ENCODE measurements at regions not wholly inside any gene's neighbourhood (a gene's known extent, or its start where the extent isn't known, plus 50 kb on each side); places are given as distances from the start of the nearest gene placed in this dataset.

DNA sequence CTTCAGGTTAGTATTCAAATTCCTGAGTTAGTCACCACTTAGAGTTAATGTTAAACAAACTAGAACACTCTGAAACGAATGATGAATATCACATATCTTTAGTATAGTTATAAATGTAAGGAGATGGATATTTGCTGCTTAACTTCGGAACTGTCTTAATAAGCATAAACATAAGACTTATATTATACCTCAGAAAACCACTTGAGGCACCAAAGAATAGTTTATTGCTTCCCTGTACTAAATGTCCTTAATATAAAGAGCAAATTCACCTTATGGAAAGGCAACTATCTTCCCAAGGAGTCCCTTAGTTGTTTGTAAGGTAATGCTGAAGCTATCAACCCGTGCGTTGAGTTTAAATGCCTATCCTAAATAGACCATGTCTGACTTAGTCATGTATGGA, 300.0 kb upstream of the ADAMTSL1 start:
- no peaks in the 10 kb centered on the region for H3K27me3 Mint-ChIP-seq (ENCODE audit: low read depth)
- POLR2A ChIA-PET: no interaction called here
- no peak overlapping the region for H3K4me3 Mint-ChIP-seq
- DNase-seq (ENCODE audit: low spot score): no peak
- H3K9me3 Mint-ChIP-seq: peaks cover 26% of the 10 kb centered on the region
- ATAC-seq: no peak
- TF ChIP-seq, protein P1, sequence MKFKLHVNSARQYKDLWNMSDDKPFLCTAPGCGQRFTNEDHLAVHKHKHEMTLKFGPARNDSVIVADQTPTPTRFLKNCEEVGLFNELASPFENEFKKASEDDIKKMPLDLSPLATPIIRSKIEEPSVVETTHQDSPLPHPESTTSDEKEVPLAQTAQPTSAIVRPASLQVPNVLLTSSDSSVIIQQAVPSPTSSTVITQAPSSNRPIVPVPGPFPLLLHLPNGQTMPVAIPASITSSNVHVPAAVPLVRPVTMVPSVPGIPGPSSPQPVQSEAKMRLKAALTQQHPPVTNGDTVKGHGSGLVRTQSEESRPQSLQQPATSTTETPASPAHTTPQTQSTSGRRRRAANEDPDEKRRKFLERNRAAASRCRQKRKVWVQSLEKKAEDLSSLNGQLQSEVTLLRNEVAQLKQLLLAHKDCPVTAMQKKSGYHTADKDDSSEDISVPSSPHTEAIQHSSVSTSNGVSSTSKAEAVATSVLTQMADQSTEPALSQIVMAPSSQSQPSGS (CRISPR knock-in tag; IDR thresholded peaks at IDR 0.05; ENCODE audit: borderline replicate concordance, low read depth): no peak
- no peak for TF ChIP-seq SMAD3 (CRISPR knock-in tag; IDR thresholded peaks at IDR 0.05; ENCODE audit: borderline replicate concordance)
- no peak for TF ChIP-seq GRHL2 (CRISPR knock-in tag; IDR thresholded peaks at IDR 0.05; ENCODE audit: insufficient replicate concordance, severe bottlenecking)
- TF ChIP-seq, protein P2, sequence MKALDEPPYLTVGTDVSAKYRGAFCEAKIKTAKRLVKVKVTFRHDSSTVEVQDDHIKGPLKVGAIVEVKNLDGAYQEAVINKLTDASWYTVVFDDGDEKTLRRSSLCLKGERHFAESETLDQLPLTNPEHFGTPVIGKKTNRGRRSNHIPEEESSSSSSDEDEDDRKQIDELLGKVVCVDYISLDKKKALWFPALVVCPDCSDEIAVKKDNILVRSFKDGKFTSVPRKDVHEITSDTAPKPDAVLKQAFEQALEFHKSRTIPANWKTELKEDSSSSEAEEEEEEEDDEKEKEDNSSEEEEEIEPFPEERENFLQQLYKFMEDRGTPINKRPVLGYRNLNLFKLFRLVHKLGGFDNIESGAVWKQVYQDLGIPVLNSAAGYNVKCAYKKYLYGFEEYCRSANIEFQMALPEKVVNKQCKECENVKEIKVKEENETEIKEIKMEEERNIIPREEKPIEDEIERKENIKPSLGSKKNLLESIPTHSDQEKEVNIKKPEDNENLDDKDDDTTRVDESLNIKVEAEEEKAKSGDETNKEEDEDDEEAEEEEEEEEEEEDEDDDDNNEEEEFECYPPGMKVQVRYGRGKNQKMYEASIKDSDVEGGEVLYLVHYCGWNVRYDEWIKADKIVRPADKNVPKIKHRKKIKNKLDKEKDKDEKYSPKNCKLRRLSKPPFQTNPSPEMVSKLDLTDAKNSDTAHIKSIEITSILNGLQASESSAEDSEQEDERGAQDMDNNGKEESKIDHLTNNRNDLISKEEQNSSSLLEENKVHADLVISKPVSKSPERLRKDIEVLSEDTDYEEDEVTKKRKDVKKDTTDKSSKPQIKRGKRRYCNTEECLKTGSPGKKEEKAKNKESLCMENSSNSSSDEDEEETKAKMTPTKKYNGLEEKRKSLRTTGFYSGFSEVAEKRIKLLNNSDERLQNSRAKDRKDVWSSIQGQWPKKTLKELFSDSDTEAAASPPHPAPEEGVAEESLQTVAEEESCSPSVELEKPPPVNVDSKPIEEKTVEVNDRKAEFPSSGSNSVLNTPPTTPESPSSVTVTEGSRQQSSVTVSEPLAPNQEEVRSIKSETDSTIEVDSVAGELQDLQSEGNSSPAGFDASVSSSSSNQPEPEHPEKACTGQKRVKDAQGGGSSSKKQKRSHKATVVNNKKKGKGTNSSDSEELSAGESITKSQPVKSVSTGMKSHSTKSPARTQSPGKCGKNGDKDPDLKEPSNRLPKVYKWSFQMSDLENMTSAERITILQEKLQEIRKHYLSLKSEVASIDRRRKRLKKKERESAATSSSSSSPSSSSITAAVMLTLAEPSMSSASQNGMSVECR (CRISPR knock-in tag; IDR thresholded peaks at IDR 0.05; ENCODE audit: borderline replicate concordance): no peak
- TF ChIP-seq, protein P3, sequence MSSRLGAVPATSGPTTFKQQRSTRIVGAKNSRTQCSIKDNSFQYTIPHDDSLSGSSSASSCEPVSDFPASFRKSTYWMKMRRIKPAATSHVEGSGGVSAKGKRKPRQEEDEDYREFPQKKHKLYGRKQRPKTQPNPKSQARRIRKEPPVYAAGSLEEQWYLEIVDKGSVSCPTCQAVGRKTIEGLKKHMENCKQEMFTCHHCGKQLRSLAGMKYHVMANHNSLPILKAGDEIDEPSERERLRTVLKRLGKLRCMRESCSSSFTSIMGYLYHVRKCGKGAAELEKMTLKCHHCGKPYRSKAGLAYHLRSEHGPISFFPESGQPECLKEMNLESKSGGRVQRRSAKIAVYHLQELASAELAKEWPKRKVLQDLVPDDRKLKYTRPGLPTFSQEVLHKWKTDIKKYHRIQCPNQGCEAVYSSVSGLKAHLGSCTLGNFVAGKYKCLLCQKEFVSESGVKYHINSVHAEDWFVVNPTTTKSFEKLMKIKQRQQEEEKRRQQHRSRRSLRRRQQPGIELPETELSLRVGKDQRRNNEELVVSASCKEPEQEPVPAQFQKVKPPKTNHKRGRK (CRISPR knock-in tag; IDR thresholded peaks at IDR 0.05; ENCODE audit: borderline replicate concordance): no peak
- no peak for TF ChIP-seq TEAD4 (CRISPR knock-in tag; IDR thresholded peaks at IDR 0.05)
- TF ChIP-seq ZNF121 (CRISPR knock-in tag; IDR thresholded peaks at IDR 0.05): no peak
- TF ChIP-seq ETV6 (CRISPR knock-in tag; IDR thresholded peaks at IDR 0.05): no peak
- no peak overlapping the region for H3K27ac Mint-ChIP-seq
- no peaks in the 10 kb centered on the region for H3K4me1 Mint-ChIP-seq
- H3K36me3 Mint-ChIP-seq: peaks cover 9% of the 10 kb centered on the region
- CTCF ChIA-PET: no interaction called here

DNA sequence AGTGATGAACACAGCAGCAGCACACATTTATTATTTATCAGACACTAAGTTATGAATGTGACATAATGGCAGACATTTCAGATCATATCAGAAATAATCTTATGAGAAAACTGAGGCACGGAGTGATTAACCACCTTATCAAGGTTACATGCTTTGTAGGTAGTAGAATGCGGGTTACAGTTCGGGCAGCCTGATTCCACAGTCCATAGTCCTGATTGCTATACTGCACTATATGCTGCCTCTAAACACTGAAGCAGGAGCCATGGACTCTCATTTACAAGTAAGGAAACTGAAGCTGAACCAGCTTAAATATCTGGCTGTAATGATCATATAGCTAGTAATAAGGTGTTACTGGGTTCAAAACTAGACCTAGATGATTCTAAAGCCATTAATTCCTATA, 291.3 kb upstream of the ADAMTSL1 start:
- no peak overlapping the region for H3K4me3 Mint-ChIP-seq
- H3K9me3 Mint-ChIP-seq: peaks cover 14% of the 10 kb centered on the region
- peaks cover 10% of the 10 kb centered on the region for H3K36me3 Mint-ChIP-seq
- ATAC-seq (no peak), DNase-seq (ENCODE audit: low spot score) (no peak)
- H3K4me1 Mint-ChIP-seq: peaks cover 6% of the 10 kb centered on the region
- CTCF ChIA-PET: no interaction called here
- POLR2A ChIA-PET: no interaction called here
- no peaks in the 10 kb centered on the region for H3K27me3 Mint-ChIP-seq (ENCODE audit: low read depth)
- no peak overlapping the region for H3K27ac Mint-ChIP-seq
- no peak for TF ChIP-seq ATF1 (CRISPR knock-in tag; IDR thresholded peaks at IDR 0.05)
- no peak for TF ChIP-seq GTF2I (CRISPR knock-in tag; conservative IDR thresholded peaks at IDR 0.05)
- no peak for TF ChIP-seq ZNF219 (CRISPR knock-in tag; IDR thresholded peaks at IDR 0.05; ENCODE audit: borderline replicate concordance)
- TF ChIP-seq, protein P4, sequence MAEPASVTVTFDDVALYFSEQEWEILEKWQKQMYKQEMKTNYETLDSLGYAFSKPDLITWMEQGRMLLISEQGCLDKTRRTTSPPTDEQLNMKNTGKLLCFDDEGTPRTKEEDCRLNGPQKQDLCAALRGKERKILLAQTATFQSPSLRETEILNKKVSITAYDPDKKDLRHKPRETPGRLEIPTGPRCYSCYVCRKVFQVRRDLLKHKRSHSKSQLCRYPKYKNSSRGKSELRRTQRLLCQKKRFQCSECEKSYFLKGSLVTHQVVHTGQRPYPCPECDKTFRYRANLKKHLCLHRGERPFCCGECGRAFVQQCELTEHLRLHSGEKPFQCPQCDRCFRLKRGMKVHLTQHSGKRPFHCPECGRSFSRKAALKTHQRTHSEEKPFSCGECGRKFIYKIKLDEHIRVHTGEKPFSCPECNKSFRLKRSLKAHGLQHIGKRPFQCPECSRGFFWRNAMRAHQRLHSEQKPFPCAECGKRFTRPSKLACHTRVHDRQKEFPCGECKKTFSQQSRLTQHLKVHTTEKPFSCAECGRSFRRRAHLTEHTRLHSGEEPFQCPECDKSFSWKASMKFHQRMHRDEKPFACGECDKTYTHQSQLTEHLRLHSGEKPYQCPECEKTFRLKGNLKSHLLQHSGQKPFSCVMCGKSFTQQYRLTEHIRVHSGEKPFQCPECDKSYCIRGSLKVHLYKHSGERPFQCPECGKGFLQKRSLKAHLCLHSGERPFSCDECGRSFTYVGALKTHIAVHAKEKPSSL (CRISPR knock-in tag; conservative IDR thresholded peaks at IDR 0.05): no peak
- TF ChIP-seq, protein P1 (CRISPR knock-in tag; IDR thresholded peaks at IDR 0.05; ENCODE audit: borderline replicate concordance, low read depth): no peak
- TF ChIP-seq FOXK1 (CRISPR knock-in tag; IDR thresholded peaks at IDR 0.05): no peak
- no peak for TF ChIP-seq ZNF138 (CRISPR knock-in tag; conservative IDR thresholded peaks at IDR 0.05)
- TF ChIP-seq, protein P5, sequence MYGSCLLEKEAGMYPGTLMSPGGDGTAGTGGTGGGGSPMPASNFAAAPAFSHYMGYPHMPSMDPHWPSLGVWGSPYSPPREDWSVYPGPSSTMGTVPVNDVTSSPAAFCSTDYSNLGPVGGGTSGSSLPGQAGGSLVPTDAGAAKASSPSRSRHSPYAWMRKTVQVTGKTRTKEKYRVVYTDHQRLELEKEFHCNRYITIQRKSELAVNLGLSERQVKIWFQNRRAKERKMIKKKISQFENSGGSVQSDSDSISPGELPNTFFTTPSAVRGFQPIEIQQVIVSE (CRISPR knock-in tag; IDR thresholded peaks at IDR 0.05; ENCODE audit: borderline replicate concordance): no peak
- TF ChIP-seq, protein P6, sequence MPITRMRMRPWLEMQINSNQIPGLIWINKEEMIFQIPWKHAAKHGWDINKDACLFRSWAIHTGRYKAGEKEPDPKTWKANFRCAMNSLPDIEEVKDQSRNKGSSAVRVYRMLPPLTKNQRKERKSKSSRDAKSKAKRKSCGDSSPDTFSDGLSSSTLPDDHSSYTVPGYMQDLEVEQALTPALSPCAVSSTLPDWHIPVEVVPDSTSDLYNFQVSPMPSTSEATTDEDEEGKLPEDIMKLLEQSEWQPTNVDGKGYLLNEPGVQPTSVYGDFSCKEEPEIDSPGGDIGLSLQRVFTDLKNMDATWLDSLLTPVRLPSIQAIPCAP (CRISPR knock-in tag; IDR thresholded peaks at IDR 0.05): no peak
- TF ChIP-seq, protein P7, sequence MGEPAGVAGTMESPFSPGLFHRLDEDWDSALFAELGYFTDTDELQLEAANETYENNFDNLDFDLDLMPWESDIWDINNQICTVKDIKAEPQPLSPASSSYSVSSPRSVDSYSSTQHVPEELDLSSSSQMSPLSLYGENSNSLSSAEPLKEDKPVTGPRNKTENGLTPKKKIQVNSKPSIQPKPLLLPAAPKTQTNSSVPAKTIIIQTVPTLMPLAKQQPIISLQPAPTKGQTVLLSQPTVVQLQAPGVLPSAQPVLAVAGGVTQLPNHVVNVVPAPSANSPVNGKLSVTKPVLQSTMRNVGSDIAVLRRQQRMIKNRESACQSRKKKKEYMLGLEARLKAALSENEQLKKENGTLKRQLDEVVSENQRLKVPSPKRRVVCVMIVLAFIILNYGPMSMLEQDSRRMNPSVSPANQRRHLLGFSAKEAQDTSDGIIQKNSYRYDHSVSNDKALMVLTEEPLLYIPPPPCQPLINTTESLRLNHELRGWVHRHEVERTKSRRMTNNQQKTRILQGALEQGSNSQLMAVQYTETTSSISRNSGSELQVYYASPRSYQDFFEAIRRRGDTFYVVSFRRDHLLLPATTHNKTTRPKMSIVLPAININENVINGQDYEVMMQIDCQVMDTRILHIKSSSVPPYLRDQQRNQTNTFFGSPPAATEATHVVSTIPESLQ (CRISPR knock-in tag; IDR thresholded peaks at IDR 0.05): no peak
- no peak for TF ChIP-seq ELF4 (CRISPR knock-in tag; IDR thresholded peaks at IDR 0.05; ENCODE audit: low read depth)
- TF ChIP-seq NFYB (CRISPR knock-in tag; conservative IDR thresholded peaks at IDR 0.05; ENCODE audit: low read depth): no peak

All from WTC11 (cell line).